ENCODE measurements at regions not wholly inside any gene's neighbourhood (a gene's known extent, or its start where the extent isn't known, plus 50 kb on each side); places are given as distances from the start of the nearest gene placed in this dataset.

GRCh38 chr6:113317891-113318574 lies 539.1 kb upstream of the MARCKS start:
- Histone ChIP-seq H3K79me2 (replicated peaks; ENCODE audit: insufficient read depth) (no peaks in the 10 kb centered on the region), H2AFZ (peak overlapping the region; percentile 81), H3K4me1 (ENCODE audit: insufficient read depth) (no peaks in the 10 kb centered on the region), H3K4me3 (no peak overlapping the region), H3K9me2 (ENCODE audit: insufficient read depth) (no peaks in the 10 kb centered on the region), H3F3A (replicated peaks; ENCODE audit: low read depth) (no peaks in the 10 kb centered on the region), H3K27ac (ENCODE audit: low read depth) (no peak overlapping the region), H3K4me2 (no peak overlapping the region), H4K20me1 (replicated peaks; ENCODE audit: insufficient read depth) (no peaks in the 10 kb centered on the region), H3K36me3 (ENCODE audit: insufficient read depth) (no peaks in the 10 kb centered on the region; the same call in 1 of the 2 replicates), H3K27me3 (ENCODE audit: insufficient read depth) (no peaks in the 10 kb centered on the region)
- ATAC-seq: no peak
- Mint-ChIP-seq H3K27me3 (ENCODE audit: insufficient read depth, low read depth, poor library complexity) (no peaks in the 10 kb centered on the region), H3K36me3 (ENCODE audit: low read depth) (no peaks in the 10 kb centered on the region), H3K4me1 (no peaks in the 10 kb centered on the region), H3K4me3 (no peak overlapping the region), H3K27ac (no peak overlapping the region), H3K9me3 (no peaks in the 10 kb centered on the region)
- DNase-seq (ENCODE audit: low spot score): no peak
- no peak for TF ChIP-seq JUNB (IDR thresholded peaks at IDR 0.05; ENCODE audit: unreplicated experiment)
- TF ChIP-seq NANOG (IDR thresholded peaks at IDR 0.05; ENCODE audit: borderline replicate concordance): no peak
- no peak for TF ChIP-seq CTCF (conservative IDR thresholded peaks at IDR 0.05; ENCODE audit: low read depth in 2 of 2)
- no peak for TF ChIP-seq REST (IDR thresholded peaks at IDR 0.05; ENCODE audit: unreplicated experiment)
- TF ChIP-seq STAT1 (IDR thresholded peaks at IDR 0.05; ENCODE audit: unreplicated experiment): no peak
- TF ChIP-seq POLR2AphosphoS5 (IDR thresholded peaks at IDR 0.05; ENCODE audit: low read depth): no peak
- no peak for TF ChIP-seq CREB1 (CRISPR knock-in tag; IDR thresholded peaks at IDR 0.05; ENCODE audit: low read depth)

GRCh38 chr6:113318575-113318917 lies 538.6 kb upstream of the MARCKS start:
- Histone ChIP-seq H3F3A (replicated peaks; ENCODE audit: low read depth) (no peaks in the 10 kb centered on the region), H3K4me1 (ENCODE audit: insufficient read depth) (no peaks in the 10 kb centered on the region), H2AFZ (peak overlapping the region; percentile 81), H3K27me3 (ENCODE audit: insufficient read depth) (no peaks in the 10 kb centered on the region), H3K4me2 (no peak overlapping the region), H3K27ac (ENCODE audit: low read depth) (no peak overlapping the region), H4K20me1 (replicated peaks; ENCODE audit: insufficient read depth) (no peaks in the 10 kb centered on the region), H3K4me3 (no peak overlapping the region), H3K36me3 (ENCODE audit: insufficient read depth) (no peaks in the 10 kb centered on the region; the same call in 1 of the 2 replicates), H3K9me2 (ENCODE audit: insufficient read depth) (no peaks in the 10 kb centered on the region), H3K79me2 (replicated peaks; ENCODE audit: insufficient read depth) (no peaks in the 10 kb centered on the region)
- DNase-seq (ENCODE audit: low spot score) (no peak), ATAC-seq (no peak)
- Mint-ChIP-seq H3K4me3 (no peak overlapping the region), H3K27me3 (ENCODE audit: insufficient read depth, low read depth, poor library complexity) (no peaks in the 10 kb centered on the region), H3K36me3 (ENCODE audit: low read depth) (no peaks in the 10 kb centered on the region), H3K27ac (no peak overlapping the region), H3K9me3 (no peaks in the 10 kb centered on the region), H3K4me1 (no peaks in the 10 kb centered on the region)
- no peak for TF ChIP-seq EZH2phosphoT487 (IDR thresholded peaks at IDR 0.05; ENCODE audit: unreplicated experiment)
- TF ChIP-seq POLR2AphosphoS5 (IDR thresholded peaks at IDR 0.05; ENCODE audit: low read depth): no peak
- TF ChIP-seq EZH2 (IDR thresholded peaks at IDR 0.05; ENCODE audit: low read depth, unreplicated experiment): no peak
- no peak for TF ChIP-seq ETS1 (IDR thresholded peaks at IDR 0.05)
- no peak for TF ChIP-seq CREB1 (CRISPR knock-in tag; IDR thresholded peaks at IDR 0.05; ENCODE audit: low read depth)
- TF ChIP-seq ZNF331 (CRISPR knock-in tag; IDR thresholded peaks at IDR 0.05; ENCODE audit: low read depth): no peak
- no peak for TF ChIP-seq CTCF (conservative IDR thresholded peaks at IDR 0.05; ENCODE audit: low read depth in 2 of 2)
- no peak for TF ChIP-seq ZNF114 (CRISPR knock-in tag; IDR thresholded peaks at IDR 0.05)
- TF ChIP-seq JUNB (IDR thresholded peaks at IDR 0.05; ENCODE audit: unreplicated experiment): no peak
